NCI-H2107 treated with DMSO at 0.1 percent for 48 hours (cell line): ENCODE measurements at regions not wholly inside any gene's neighbourhood (a gene's known extent, or its start where the extent isn't known, plus 50 kb on each side); places are given as distances from the start of the nearest gene placed in this dataset.
A peak's percentile ranks its signal among the peaks of the same experiment; 100 is the strongest.
"Not testable (repeated sequence)": the region's sequence is repeated elsewhere in the genome, so short reads cannot be mapped to it uniquely, and the experiment has no call there.

Experiments
- DNase-seq: peaks from one replicate; lab custom pipeline; 2025; ENCODE audit not compliant: unreplicated experiment; lab: John Stamatoyannopoulos, UW

- DNase-seq, result peak; percentile 95
Observed at GRCh38 chr3:75434913-75435793, 229.0 kb upstream of the FRG2C start.

- DNase-seq, result not testable (repeated sequence)
Observed at GRCh38 chr3:75435794-75436400, 228.2 kb upstream of the FRG2C start.

GRCh38 chr3:75440986-75441385 lies 223.1 kb upstream of the FRG2C start:
- DNase-seq, result not testable (repeated sequence)

GRCh38 chr3:75444634-75445033 lies 219.5 kb upstream of the FRG2C start:
- DNase-seq, result not testable (repeated sequence)

- not testable (repeated sequence) for DNase-seq
Observed at GRCh38 chr3:75445234-75445633, 218.9 kb upstream of the FRG2C start.

GRCh38 chr3:75446948-75447347 lies 217.2 kb upstream of the FRG2C start:
- not testable (repeated sequence) for DNase-seq

- DNase-seq, result peak; percentile 99
Observed at GRCh38 chr3:75453328-75453727, 210.8 kb upstream of the FRG2C start.

- peak; percentile 62 for DNase-seq
Observed at GRCh38 chr3:75453839-75454238, 210.3 kb upstream of the FRG2C start.

- DNase-seq, result not testable (repeated sequence)
Observed at GRCh38 chr3:75474530-75474929, 189.6 kb upstream of the FRG2C start.

- DNase-seq, result not testable (repeated sequence)
Observed at GRCh38 chr3:75496600-75496999, 167.5 kb upstream of the FRG2C start.

GRCh38 chr3:75500357-75500756 lies 163.8 kb upstream of the FRG2C start:
- DNase-seq, result not testable (repeated sequence)

- not testable (repeated sequence) for DNase-seq
Observed at GRCh38 chr3:75502171-75502570, 162.0 kb upstream of the FRG2C start.

GRCh38 chr3:75502769-75503756 lies 161.1 kb upstream of the FRG2C start:
- DNase-seq, result peak; percentile 13

GRCh38 chr3:75506603-75507002 lies 157.5 kb upstream of the FRG2C start:
- DNase-seq, result no peak

- not testable (repeated sequence) for DNase-seq
Observed at GRCh38 chr3:75507956-75508355, 156.2 kb upstream of the FRG2C start.

- not testable (repeated sequence) for DNase-seq
Observed at GRCh38 chr3:75527657-75528056, 136.5 kb upstream of the FRG2C start.

- DNase-seq, result peak; percentile 9
Observed at GRCh38 chr3:75552095-75552494, 112.0 kb upstream of the FRG2C start.

- not testable (repeated sequence) for DNase-seq
Observed at GRCh38 chr3:75564427-75564826, 99.7 kb upstream of the FRG2C start.

GRCh38 chr3:75572303-75572702 lies 91.8 kb upstream of the FRG2C start:
- not testable (repeated sequence) for DNase-seq

- not testable (repeated sequence) for DNase-seq
Observed at GRCh38 chr3:75579091-75579490, 85.0 kb upstream of the FRG2C start.

- DNase-seq, result not testable (repeated sequence)
Observed at GRCh38 chr3:75579536-75579935, 84.6 kb upstream of the FRG2C start.
